Muscle of leg (tissue), 3 donors: ENCODE measurements at regions not wholly inside any gene's neighbourhood (a gene's known extent, or its start where the extent isn't known, plus 50 kb on each side); places are given as distances from the start of the nearest gene placed in this dataset.
"Not testable (repeated sequence)": the region's sequence is repeated elsewhere in the genome, so short reads cannot be mapped to it uniquely, and the experiment has no call there.

Experiments used
- DNase-seq: peaks from one replicate; pipeline ENCODE4 v3.0.0; 2013
- H3K27ac ChIP-seq: one replicate; pipeline ENCODE4 v1.5.1; 2013; ENCODE audit warnings: mild to moderate bottlenecking, low read length, control low read depth
- H3K27me3 ChIP-seq: one replicate; pipeline ENCODE4 v1.6.1; 2013; ENCODE audit warnings: low read length; ENCODE audit not compliant: control insufficient read depth, insufficient read depth
- H3K36me3 ChIP-seq: one replicate; pipeline ENCODE4 v1.6.1; 2013; ENCODE audit warnings: low read length; ENCODE audit not compliant: control insufficient read depth, insufficient read depth
- H3K4me1 ChIP-seq: one replicate; pipeline ENCODE4 v1.6.1; 2013; ENCODE audit warnings: low read length; ENCODE audit not compliant: control insufficient read depth, insufficient read depth
- H3K4me3 ChIP-seq: one replicate; pipeline ENCODE4 v1.5.1; 2013; ENCODE audit warnings: low read length, control low read depth
- H3K9me3 ChIP-seq: replicated peaks from 2 replicates; pipeline ENCODE4 v1.6.1; 2013; ENCODE audit warnings: low read depth, low read length; ENCODE audit not compliant: control insufficient read depth
- WGBS: methylation state at CpG from one replicate; pipeline ENCODE4 v1.1.5; 2013; ENCODE audit warnings: missing lambda C conversion rate; ENCODE audit not compliant: insufficient coverage; 5-methylcytosine and 5-hydroxymethylcytosine counted together

DNA sequence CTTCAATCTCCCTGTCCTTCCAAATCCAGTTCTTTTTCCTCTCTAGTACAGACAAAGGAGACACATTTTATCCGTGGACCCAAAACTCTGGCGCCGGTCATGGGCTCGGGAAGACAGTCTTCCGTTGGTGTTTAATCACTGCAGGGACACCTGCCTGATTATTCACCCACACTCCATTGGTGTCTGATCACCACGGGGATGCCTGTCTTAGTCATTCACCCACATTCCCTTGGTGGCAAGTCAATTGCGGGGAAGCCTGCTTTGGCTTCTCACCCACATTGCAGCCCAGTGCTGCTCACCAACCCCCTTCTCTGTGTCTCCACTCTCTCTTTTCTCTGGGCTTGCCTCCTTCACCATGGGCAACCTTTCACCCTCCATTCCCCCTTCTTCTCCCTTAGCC is 266.7 kb upstream of the REG3G start:
- WGBS: 96% methylated on average over 7 of the region's 7 CpGs
- not testable (repeated sequence) for H3K9me3 ChIP-seq, H3K36me3 ChIP-seq, H3K4me1 ChIP-seq, DNase-seq, H3K27ac ChIP-seq, H3K27me3 ChIP-seq, H3K4me3 ChIP-seq

DNA sequence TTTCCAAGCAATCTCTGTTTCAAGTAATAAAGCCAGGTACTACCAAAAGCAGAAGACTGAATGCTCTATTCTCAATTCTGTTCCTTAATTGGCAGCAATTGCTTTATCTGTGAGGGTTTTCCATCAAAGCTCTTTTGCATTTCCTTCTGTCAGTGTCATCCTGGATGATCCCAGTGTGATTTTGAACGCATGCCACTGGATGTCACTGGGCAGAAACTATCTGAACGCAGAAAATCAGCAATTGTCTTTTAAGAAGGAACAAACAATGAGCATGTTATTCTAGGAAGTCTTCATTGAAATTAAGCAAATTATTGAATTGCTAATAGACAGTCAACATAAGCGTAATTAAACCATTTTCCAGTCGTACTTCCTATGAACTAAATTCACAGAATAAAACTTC is 259.0 kb upstream of the REG3G start:
- H3K9me3 ChIP-seq: peaks cover 4% of the 10 kb centered on the region
- no peak overlapping the region for H3K27ac ChIP-seq
- H3K4me1 ChIP-seq: no peaks in the 10 kb centered on the region
- H3K36me3 ChIP-seq: no peaks in the 10 kb centered on the region
- no CpG with 5 or more reads among the region's 4 CpGs for WGBS
- H3K27me3 ChIP-seq: no peaks in the 10 kb centered on the region
- DNase-seq: no peak
- H3K4me3 ChIP-seq: no peak overlapping the region

DNA sequence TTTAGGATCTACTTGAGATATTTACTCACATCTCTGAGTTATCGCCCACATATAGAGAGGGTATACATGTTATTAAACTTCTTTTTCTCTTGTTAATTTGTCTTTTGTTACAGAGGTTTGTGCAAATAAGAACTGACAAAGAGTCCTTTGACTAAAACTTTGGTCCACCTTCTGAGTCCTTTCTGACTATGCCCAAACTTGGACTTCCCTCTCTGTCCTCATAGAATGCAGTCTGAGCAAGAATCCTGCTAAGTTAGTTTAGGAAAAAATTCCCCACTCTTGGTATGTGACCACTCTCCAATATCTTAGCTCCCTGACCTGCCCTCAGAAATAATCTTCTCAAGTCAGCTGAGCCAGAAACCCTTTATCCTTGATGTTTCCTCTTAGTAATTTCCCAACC is 257.5 kb upstream of the REG3G start:
- peak; percentile 8 for DNase-seq
- Histone ChIP-seq H3K9me3 (no peaks in the 10 kb centered on the region), H3K27me3 (no peaks in the 10 kb centered on the region), H3K4me1 (no peaks in the 10 kb centered on the region), H3K27ac (no peak overlapping the region), H3K36me3 (no peaks in the 10 kb centered on the region), H3K4me3 (no peak overlapping the region)
- no CpG with 5 or more reads among the region's 1 CpG for WGBS

DNA sequence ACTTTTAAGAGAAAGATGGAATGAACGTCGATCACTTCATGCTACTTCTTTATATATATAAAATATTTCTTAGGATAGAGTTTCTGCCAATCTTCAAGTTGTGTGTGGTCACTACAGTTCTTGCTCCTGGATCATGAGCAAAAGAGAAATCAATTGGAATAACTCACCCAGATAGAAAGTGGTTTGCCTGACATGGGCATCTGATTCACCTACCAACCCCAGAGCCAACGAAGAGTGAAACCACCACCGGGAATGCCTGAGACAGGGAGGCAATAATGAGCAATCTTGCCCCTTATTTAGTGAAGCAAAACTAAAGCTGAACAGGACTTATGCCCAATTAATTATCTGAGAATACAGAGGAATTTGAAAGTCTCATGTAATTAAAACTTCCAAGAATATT is 250.2 kb upstream of the REG3G start:
- Histone ChIP-seq H3K36me3 (no peaks in the 10 kb centered on the region), H3K4me1 (peaks cover 4% of the 10 kb centered on the region), H3K27me3 (no peaks in the 10 kb centered on the region), H3K27ac (no peak overlapping the region), H3K4me3 (no peak overlapping the region), H3K9me3 (no peaks in the 10 kb centered on the region)
- no peak for DNase-seq
- no CpG with 5 or more reads among the region's 4 CpGs for WGBS

DNA sequence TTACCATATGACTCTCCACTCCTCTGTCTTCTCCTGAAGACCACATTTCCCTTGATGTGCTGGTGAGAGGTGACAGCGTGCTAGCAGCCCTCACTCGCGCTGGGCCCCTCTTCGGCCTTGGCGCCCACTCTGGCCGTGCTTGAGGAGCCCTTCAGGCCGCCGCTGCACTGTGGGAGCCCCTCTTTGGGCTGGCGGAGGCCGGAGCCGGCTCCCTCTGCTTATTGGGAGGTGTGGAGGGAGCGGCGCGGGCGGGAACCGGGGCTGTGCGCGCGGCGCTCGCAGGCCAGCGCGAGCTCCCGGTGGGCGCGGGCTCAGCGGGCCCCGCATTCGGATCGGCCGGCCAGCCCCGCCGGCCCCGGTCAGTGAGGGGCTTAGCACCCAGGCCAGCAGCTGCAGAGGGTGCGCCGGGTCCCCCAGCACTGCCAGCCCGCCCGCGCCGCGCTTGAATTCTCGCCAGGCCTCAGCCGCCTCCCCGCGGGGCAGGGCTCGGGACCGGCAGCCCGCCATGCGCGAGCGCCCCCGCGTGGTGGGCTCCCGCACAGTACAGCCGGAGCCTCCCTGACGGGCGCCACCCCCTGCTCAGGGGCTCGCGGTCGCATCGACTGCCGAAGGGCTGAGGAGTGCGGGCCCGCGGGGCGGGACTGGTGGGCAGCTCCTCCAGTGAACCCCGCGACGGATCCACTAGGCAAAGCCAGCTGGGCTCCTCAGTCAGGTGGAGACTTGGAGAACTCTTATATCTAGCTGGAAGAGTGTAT is 246.6 kb upstream of the REG3G start:
- no peaks in the 10 kb centered on the region for H3K9me3 ChIP-seq
- H3K27me3 ChIP-seq: no peaks in the 10 kb centered on the region
- H3K27ac ChIP-seq: no peak overlapping the region
- H3K4me3 ChIP-seq: no peak overlapping the region
- no peak for DNase-seq
- H3K4me1 ChIP-seq: peaks cover 14% of the 10 kb centered on the region
- WGBS: 93% methylated on average over 68 of the region's 69 CpGs
- H3K36me3 ChIP-seq: no peaks in the 10 kb centered on the region

DNA sequence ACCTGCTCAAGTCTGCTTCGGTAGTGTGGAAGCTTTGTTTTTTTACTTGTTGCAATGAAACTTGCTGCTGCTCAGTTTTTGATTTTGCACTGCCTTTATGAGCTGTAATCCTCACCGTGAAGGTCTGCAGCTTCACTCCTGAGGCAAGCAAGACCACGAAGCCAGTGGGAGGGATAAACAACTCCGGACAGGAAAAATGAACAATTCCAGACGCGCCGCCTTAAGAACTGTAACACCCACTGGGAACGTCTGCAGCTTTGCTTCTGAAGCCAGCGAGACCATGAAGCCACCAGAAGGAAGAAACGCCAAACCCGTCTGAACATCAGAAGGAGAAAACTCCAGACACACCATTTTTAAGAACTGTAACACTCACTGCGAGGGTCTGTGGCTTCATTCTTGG is 245.7 kb upstream of the REG3G start:
- Histone ChIP-seq H3K36me3 (no peaks in the 10 kb centered on the region), H3K9me3 (no peaks in the 10 kb centered on the region), H3K4me3 (peak overlapping the region; percentile 39), H3K4me1 (peaks cover 14% of the 10 kb centered on the region), H3K27me3 (no peaks in the 10 kb centered on the region), H3K27ac (peak overlapping the region; percentile 67)
- peak; percentile 76 for DNase-seq
- WGBS: 19% methylated on average over 10 of the region's 12 CpGs

DNA sequence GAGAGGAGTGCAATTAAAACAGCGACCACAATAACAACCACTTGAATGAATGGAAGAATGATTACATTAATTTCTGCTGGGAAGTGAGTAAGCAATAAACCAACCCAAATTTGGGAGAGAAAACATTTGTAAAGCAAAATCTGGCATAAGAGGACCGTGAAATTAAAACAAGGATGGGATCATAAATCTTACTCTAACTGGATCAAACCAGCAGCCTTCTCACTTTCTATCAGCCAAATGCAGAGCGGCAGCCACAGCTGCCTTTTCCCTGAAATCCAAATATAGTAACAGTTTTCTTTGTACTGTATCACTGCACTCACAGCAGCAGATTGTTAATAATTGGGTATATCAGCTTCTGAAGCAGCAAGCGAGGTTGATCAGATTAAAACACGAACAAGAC is 245.2 kb upstream of the REG3G start:
- H3K27ac ChIP-seq: peak overlapping the region; percentile 77
- 0% methylated on average over 2 of the region's 5 CpGs for WGBS
- peak; percentile 80 for DNase-seq
- H3K9me3 ChIP-seq: no peaks in the 10 kb centered on the region
- H3K27me3 ChIP-seq: no peaks in the 10 kb centered on the region
- no peaks in the 10 kb centered on the region for H3K36me3 ChIP-seq
- H3K4me3 ChIP-seq: peak overlapping the region; percentile 39
- peaks cover 14% of the 10 kb centered on the region for H3K4me1 ChIP-seq

DNA sequence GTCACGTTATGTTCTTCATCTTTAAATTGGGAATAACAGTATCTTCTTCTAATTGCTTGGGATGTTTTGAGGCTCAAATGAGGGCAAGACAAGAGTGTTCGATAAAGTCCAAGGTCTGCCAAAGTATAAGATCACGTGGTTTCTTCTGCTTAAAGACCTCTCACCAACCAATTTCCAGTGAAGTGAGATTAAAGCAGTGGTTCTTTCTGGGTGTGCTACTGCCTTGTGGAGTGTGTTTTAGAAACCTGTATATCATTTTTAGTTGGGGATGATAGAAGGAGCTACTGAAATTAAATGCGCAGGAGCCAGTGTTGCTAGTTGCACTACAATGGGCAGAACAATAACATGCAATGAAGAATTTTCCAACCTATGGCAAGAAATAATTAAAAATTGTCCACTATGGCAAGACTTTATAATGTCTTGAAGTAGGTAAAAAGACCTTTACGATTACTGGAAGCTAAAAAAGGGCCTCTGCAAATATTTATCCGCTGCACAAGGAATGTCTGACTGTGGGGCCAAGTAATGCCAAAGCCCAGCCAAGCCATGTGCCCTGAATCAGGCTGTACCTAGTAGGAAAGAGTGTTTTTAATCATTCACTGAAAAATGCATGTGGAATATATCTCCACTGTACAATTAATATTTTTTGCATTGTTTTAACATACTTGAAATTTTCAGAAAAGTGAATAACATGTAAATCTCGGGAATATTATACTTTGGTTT is 244.5 kb upstream of the REG3G start:
- H3K27ac ChIP-seq: peak overlapping the region; percentile 77
- H3K9me3 ChIP-seq: no peaks in the 10 kb centered on the region
- peak; percentile 30 for DNase-seq
- H3K4me1 ChIP-seq: peaks cover 14% of the 10 kb centered on the region
- no peaks in the 10 kb centered on the region for H3K36me3 ChIP-seq
- 48% methylated on average over 2 of the region's 7 CpGs for WGBS
- H3K4me3 ChIP-seq: peak overlapping the region; percentile 39
- no peaks in the 10 kb centered on the region for H3K27me3 ChIP-seq

DNA sequence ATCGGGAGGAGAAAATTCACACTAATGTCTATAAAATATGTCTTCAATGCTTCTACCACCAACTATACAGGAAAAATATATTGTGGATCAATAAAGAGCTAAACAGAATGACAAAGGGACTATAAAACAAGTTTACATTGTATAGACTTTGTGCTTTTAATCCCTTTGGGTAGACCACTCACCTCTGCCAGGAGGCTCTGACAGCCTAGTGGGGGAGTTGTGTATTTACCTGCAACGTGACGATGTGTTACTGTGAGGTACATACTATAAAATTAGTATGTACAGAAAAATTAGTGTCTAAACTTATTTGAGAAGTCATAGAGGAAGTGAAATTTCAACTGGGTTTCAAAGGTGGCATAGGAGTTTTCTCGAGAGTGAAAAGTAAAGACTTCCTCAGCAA is 243.3 kb upstream of the REG3G start:
- H3K27ac ChIP-seq: no peak overlapping the region

DNA sequence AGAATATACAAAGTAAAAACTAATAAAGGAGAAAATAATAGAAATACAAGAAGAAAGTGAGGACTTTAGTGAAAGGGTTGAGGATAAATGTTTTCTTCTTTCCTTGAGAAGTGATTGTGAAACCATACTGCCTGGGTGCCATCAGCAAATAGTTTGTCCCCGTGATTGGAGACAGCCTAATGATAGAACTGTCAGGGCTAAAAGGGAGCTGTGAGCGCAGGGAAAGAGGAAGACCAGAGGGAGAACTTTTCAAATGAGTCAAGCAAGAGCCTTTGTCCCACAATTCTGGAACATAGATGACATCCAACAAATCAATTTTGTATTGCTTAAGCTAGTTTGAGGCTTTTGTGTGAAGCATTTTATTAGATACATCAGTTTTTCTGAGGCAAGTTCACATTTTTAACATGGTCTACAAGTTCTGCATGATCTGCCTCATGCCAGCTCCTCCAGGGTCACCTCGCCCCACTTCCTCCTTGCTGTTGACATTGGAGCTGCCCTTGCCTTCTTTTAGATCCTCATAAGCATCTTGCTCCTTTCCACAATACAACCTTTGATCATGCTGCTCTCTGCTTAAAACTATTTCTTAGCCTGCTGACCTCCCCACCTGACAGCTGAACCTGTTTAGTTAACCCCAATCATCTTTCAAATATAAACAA is 213.4 kb upstream of the REG3G start:
- 91% methylated on average over 1 of the region's 3 CpGs for WGBS
- no peaks in the 10 kb centered on the region for H3K4me1 ChIP-seq
- H3K27ac ChIP-seq: no peak overlapping the region
- H3K9me3 ChIP-seq: no peaks in the 10 kb centered on the region
- no peaks in the 10 kb centered on the region for H3K36me3 ChIP-seq
- DNase-seq: no peak
- H3K4me3 ChIP-seq: no peak overlapping the region
- H3K27me3 ChIP-seq: no peaks in the 10 kb centered on the region

More for the DNA sequence above, 243.3 kb upstream of the REG3G start:
- peaks cover 14% of the 10 kb centered on the region for H3K4me1 ChIP-seq
- no peaks in the 10 kb centered on the region for H3K9me3 ChIP-seq
- no peaks in the 10 kb centered on the region for H3K36me3 ChIP-seq
- H3K27me3 ChIP-seq: no peaks in the 10 kb centered on the region
- H3K4me3 ChIP-seq: no peak overlapping the region
- no CpG with 5 or more reads among the region's 4 CpGs for WGBS
- DNase-seq: no peak
